GM23338 (cell line): ENCODE measurements at regions not wholly inside any gene's neighbourhood (a gene's known extent, or its start where the extent isn't known, plus 50 kb on each side); places are given as distances from the start of the nearest gene placed in this dataset.

Experiments used
- ATAC-seq: fragments of 200-7000 bp; cut with Tn5 transposase; 3 replicates; pipeline ENCODE4 v1.9.1; 2020
- DNase-seq: peaks from one replicate; pipeline ENCODE4 v3.0.0-alpha.2; 2015; ENCODE audit warnings: low spot score
- H2AFZ ChIP-seq: fragments of 200-600 bp; sonication (generic); 2 replicates; pipeline ENCODE4 v1.8.0; 2016; ENCODE audit warnings: antibody characterized with exemption, mild to moderate bottlenecking, moderate library complexity
- H3F3A ChIP-seq: fragments of 200-600 bp; sonication (generic); replicated peaks from 2 replicates; pipeline ENCODE4 v1.8.0; 2017; ENCODE audit warnings: antibody characterized with exemption, mixed run types, low read depth
- H3K27ac ChIP-seq: fragments of 200-600 bp; sonication (generic); 2 replicates; pipeline ENCODE4 v1.6.1; 2016; ENCODE audit warnings: low read depth
- H3K27me3 ChIP-seq: fragments of 200-600 bp; sonication (generic); 2 replicates; pipeline ENCODE4 v1.8.0; 2016; ENCODE audit warnings: mild to moderate bottlenecking, mixed run types, moderate library complexity; ENCODE audit not compliant: insufficient read depth
- H3K36me3 ChIP-seq: fragments of 200-600 bp; sonication (generic); 2 replicates; pipeline ENCODE4 v1.8.0; 2016; ENCODE audit warnings: mild to moderate bottlenecking; ENCODE audit not compliant: insufficient read depth
- H3K4me1 ChIP-seq: fragments of 200-600 bp; sonication (generic); 2 replicates; pipeline ENCODE4 v1.8.0; 2016; ENCODE audit warnings: mild to moderate bottlenecking, moderate library complexity; ENCODE audit not compliant: insufficient read depth
- H3K4me2 ChIP-seq: fragments of 200-600 bp; sonication (generic); 2 replicates; pipeline ENCODE4 v1.7.1; 2017; ENCODE audit warnings: mixed run types
- H3K4me3 ChIP-seq: fragments of 200-600 bp; sonication (generic); 2 replicates; pipeline ENCODE4 v1.6.1; 2016; ENCODE audit warnings: mixed run types
- H3K79me2 ChIP-seq: fragments of 200-600 bp; sonication (generic); replicated peaks from 2 replicates; pipeline ENCODE4 v1.8.0; 2017; ENCODE audit warnings: mild to moderate bottlenecking; ENCODE audit not compliant: insufficient read depth
- H3K9me2 ChIP-seq: fragments of 200-600 bp; sonication (generic); 2 replicates; pipeline ENCODE4 v1.8.0; 2017; ENCODE audit not compliant: insufficient read depth
- H4K20me1 ChIP-seq: fragments of 200-600 bp; sonication (generic); replicated peaks from 2 replicates; pipeline ENCODE4 v1.8.0; 2017; ENCODE audit warnings: mild to moderate bottlenecking; ENCODE audit not compliant: insufficient read depth
- H3K27ac Mint-ChIP-seq: 2 replicates; pipeline ENCODE4 v1.8.0; 2020; ENCODE audit warnings: inconsistent platforms, mild to moderate bottlenecking, moderate library complexity, mixed read lengths
- H3K27me3 Mint-ChIP-seq: 3 replicates; pipeline ENCODE4 v1.8.0; 2022; ENCODE audit warnings: low read depth, mild to moderate bottlenecking, moderate library complexity, mixed read lengths, inconsistent platforms; ENCODE audit not compliant: insufficient read depth, poor library complexity
- H3K36me3 Mint-ChIP-seq: 3 replicates; pipeline ENCODE4 v1.8.0; 2021; ENCODE audit warnings: low read depth, mild to moderate bottlenecking, inconsistent platforms, moderate library complexity, mixed read lengths
- H3K4me1 Mint-ChIP-seq: 3 replicates; pipeline ENCODE4 v1.8.0; 2020; ENCODE audit warnings: mild to moderate bottlenecking, inconsistent platforms, mixed read lengths
- H3K4me3 Mint-ChIP-seq: 3 replicates; pipeline ENCODE4 v1.8.0; 2021; ENCODE audit warnings: moderate library complexity, mild to moderate bottlenecking, inconsistent platforms, mixed read lengths
- H3K9me3 Mint-ChIP-seq: 3 replicates; pipeline ENCODE4 v1.8.0; 2020; ENCODE audit warnings: moderate library complexity, mild to moderate bottlenecking, inconsistent platforms, mixed read lengths
- CREB1 ChIP-seq: fragments of 250-450 bp; sonication (Bioruptor Pico); IDR thresholded peaks from 2 replicates; pipeline ENCODE4 v1.5.0; 2020; ENCODE audit warnings: low read depth, mild to moderate bottlenecking, moderate library complexity
- CTCF ChIP-seq, 2 experiments: fragments of 200-600 bp in 1 of 2; sonication (generic) in 1 of 2; conservative IDR thresholded peaks; 2 replicates each; pipeline versions ENCODE4 v1.5.1 to v1.6.1; 2016 to 2017; ENCODE audit warnings: antibody characterized with exemption in 2 of 2, low read depth in 2 of 2, mild to moderate bottlenecking in 2 of 2, moderate library complexity in 1 of 2
- ETS1 ChIP-seq: IDR thresholded peaks from 2 replicates; pipeline ENCODE4 v1.6.1; 2016; ENCODE audit warnings: antibody characterized with exemption
- EZH2 ChIP-seq: fragments of 200-600 bp; sonication (generic); IDR thresholded peaks from one replicate; pipeline ENCODE4 v1.8.0; 2017; ENCODE audit warnings: antibody characterized with exemption, mild to moderate bottlenecking, low read depth; ENCODE audit not compliant: unreplicated experiment
- EZH2phosphoT487 ChIP-seq: fragments of 200-600 bp; sonication (generic); IDR thresholded peaks from one replicate; pipeline ENCODE4 v1.8.1; 2018; ENCODE audit warnings: antibody characterized with exemption; ENCODE audit not compliant: unreplicated experiment
- JUNB ChIP-seq: IDR thresholded peaks from one replicate; pipeline ENCODE4 v1.6.1; 2016; ENCODE audit warnings: antibody characterized with exemption; ENCODE audit not compliant: unreplicated experiment
- NANOG ChIP-seq: IDR thresholded peaks from 2 replicates; pipeline ENCODE4 v1.6.1; 2016; ENCODE audit warnings: antibody characterized with exemption, borderline replicate concordance
- POLR2AphosphoS5 ChIP-seq: IDR thresholded peaks from 2 replicates; pipeline ENCODE4 v1.6.1; 2016; ENCODE audit warnings: antibody characterized with exemption, low read depth
- REST ChIP-seq: IDR thresholded peaks from one replicate; pipeline ENCODE4 v1.6.1; 2018; ENCODE audit warnings: antibody characterized with exemption; ENCODE audit not compliant: unreplicated experiment
- STAT1 ChIP-seq: IDR thresholded peaks from one replicate; pipeline ENCODE4 v1.6.1; 2016; ENCODE audit warnings: antibody characterized with exemption; ENCODE audit not compliant: unreplicated experiment
- ZNF331 ChIP-seq: fragments of 250-450 bp; sonication (Bioruptor Pico); IDR thresholded peaks from 2 replicates; pipeline ENCODE4 v1.5.0; 2020; ENCODE audit warnings: low read depth, mild to moderate bottlenecking, moderate library complexity

- ATAC-seq (no peak), DNase-seq (no peak)
- TF ChIP-seq EZH2phosphoT487 (no peak), ETS1 (no peak), JUNB (no peak), REST (no peak)
- Mint-ChIP-seq H3K4me3 (no peak overlapping the region), H3K27ac (no peak overlapping the region), H3K36me3 (no peaks in the 10 kb centered on the region), H3K9me3 (no peaks in the 10 kb centered on the region), H3K4me1 (no peaks in the 10 kb centered on the region), H3K27me3 (no peaks in the 10 kb centered on the region)
- Histone ChIP-seq H3K27ac (no peak overlapping the region), H4K20me1 (no peaks in the 10 kb centered on the region), H3K4me2 (no peak overlapping the region), H3F3A (no peaks in the 10 kb centered on the region), H3K9me2 (peaks cover 8% of the 10 kb centered on the region), H3K79me2 (no peaks in the 10 kb centered on the region), H3K4me3 (no peak overlapping the region), H3K27me3 (no peaks in the 10 kb centered on the region), H3K4me1 (no peaks in the 10 kb centered on the region), H2AFZ (no peak overlapping the region), H3K36me3 (no peaks in the 10 kb centered on the region)
Observed at GRCh38 chr1:55826381-55827080, 611.4 kb upstream of the USP24 start.

GRCh38 chr1:55825461-55825860 is 610.3 kb upstream of the USP24 start:
- Histone ChIP-seq H3K4me2 (no peak overlapping the region), H3K36me3 (no peaks in the 10 kb centered on the region), H3K27ac (no peak overlapping the region), H3K4me1 (no peaks in the 10 kb centered on the region), H3K27me3 (no peaks in the 10 kb centered on the region), H3F3A (no peaks in the 10 kb centered on the region), H3K79me2 (no peaks in the 10 kb centered on the region), H4K20me1 (no peaks in the 10 kb centered on the region), H3K4me3 (no peak overlapping the region), H3K9me2 (peaks cover 7% of the 10 kb centered on the region), H2AFZ (no peak overlapping the region)
- H3K4me3 Mint-ChIP-seq = no peak overlapping the region
- H3K36me3 Mint-ChIP-seq = no peaks in the 10 kb centered on the region
- H3K9me3 Mint-ChIP-seq = no peaks in the 10 kb centered on the region
- no peak for ATAC-seq
- no peaks in the 10 kb centered on the region for H3K4me1 Mint-ChIP-seq
- DNase-seq = no peak
- H3K27ac Mint-ChIP-seq = no peak overlapping the region
- H3K27me3 Mint-ChIP-seq = no peaks in the 10 kb centered on the region
- TF ChIP-seq CTCF (conservative IDR thresholded peaks at IDR 0.05; ENCODE audit: low read depth in 2 of 2) = no peak
- TF ChIP-seq CREB1 (CRISPR knock-in tag) = no peak
- no peak for TF ChIP-seq ZNF331 (CRISPR knock-in tag)
- TF ChIP-seq REST = no peak
- no peak for TF ChIP-seq EZH2
- TF ChIP-seq STAT1 = no peak
- no peak for TF ChIP-seq NANOG
- TF ChIP-seq POLR2AphosphoS5 = no peak
